ENCODE measurements at regions not wholly inside any gene's neighbourhood (a gene's known extent, or its start where the extent isn't known, plus 50 kb on each side); places are given as distances from the start of the nearest gene placed in this dataset.

DNA sequence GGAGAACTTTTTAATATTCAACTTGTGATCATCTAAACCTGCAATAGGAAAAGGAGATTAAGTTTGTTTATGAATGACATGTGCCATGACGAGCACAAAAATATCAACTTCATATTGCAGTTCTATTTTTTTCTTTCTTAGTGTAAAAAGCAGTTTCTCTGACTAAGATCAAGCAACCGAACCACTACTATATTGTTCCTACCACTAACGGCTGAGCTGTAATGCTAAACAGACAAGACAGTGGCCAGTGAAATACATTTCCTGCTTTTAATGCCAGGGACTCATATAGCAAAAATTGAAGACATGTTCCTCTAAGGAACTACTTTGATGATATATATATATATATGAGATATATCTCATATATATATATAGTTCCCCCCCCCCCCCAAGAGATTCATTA lies 1705.6 kb upstream of the TMEFF2 start:
- ATAC-seq (no peak), DNase-seq (ENCODE audit: low spot score in 2 of 2) (no peak)
- Mint-ChIP-seq H3K4me3 (no peak overlapping the region), H3K27ac (no peak overlapping the region), H3K9me3 (peaks cover 8% of the 10 kb centered on the region), H3K36me3 (no peaks in the 10 kb centered on the region), H3K4me1 (no peaks in the 10 kb centered on the region)

DNA sequence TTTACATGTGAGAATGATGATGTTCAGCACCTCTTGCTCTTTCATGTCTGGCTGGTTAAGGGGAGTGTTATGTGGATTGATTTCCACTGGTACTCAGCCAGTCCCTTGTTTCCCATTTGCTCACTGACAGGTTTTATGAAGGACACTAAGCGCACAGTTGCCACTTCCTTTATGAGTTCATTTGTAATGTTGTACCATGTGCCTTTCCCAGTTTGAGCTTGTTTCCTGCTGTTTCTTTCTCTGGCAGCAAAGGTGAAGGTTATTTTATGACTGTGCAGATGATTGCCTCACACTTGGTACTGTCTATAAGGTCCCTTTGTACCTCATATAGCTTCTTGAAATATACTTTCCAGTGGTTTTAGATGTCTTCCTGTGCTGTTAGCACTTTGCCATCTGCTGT lies 1700.5 kb upstream of the TMEFF2 start:
- no peak overlapping the region for H3K4me3 Mint-ChIP-seq
- no peak overlapping the region for H3K27ac Mint-ChIP-seq
- H3K9me3 Mint-ChIP-seq: peaks cover 11% of the 10 kb centered on the region
- ATAC-seq (peak; percentile 64), DNase-seq (ENCODE audit: low spot score in 2 of 2) (no peak)
- H3K4me1 Mint-ChIP-seq: no peaks in the 10 kb centered on the region
- no peaks in the 10 kb centered on the region for H3K36me3 Mint-ChIP-seq

DNA sequence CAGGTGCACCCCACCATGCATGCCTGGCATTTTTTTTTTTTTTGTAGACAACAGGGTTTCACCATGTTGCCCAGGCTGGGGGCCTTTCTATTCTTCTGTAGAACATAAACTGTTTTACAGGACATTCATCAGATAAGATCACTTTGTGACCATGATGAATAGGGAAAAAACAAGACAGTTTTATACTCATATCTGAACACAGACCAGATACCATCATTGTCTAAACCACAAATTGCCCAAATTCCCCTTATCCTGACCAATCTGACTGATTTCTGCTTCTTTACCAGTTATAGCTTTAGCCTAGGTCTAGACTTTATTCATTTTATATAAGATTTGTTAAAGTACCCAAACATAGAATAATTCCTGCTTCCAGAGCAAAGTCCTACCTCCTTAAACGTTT lies 1699.3 kb upstream of the TMEFF2 start:
- no peak overlapping the region for H3K27ac Mint-ChIP-seq
- DNase-seq (ENCODE audit: low spot score in 2 of 2) (no peak), ATAC-seq (peak; percentile 55)
- no peaks in the 10 kb centered on the region for H3K4me1 Mint-ChIP-seq
- no peak overlapping the region for H3K4me3 Mint-ChIP-seq
- peaks cover 12% of the 10 kb centered on the region for H3K9me3 Mint-ChIP-seq
- no peaks in the 10 kb centered on the region for H3K36me3 Mint-ChIP-seq

DNA sequence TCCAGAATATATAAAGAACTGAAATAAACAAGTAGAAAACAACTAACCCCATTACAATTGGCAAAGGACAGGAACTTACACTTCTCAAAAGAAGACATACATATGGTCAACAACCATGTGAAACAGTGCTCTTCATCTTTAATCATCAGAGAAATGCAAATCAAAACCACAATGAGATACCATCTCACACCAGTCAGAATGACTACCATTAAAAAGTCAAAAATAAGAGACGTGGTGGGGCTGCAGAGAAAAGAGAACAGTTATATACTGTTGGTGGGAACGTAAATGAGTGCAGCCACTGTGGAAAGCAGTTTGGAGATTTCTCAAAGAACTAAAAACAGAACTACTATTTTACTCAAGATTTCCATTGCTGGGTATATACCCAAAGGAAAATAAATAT lies 1696.3 kb upstream of the TMEFF2 start:
- DNase-seq (ENCODE audit: low spot score in 2 of 2): no peak
- Mint-ChIP-seq H3K27ac (no peak overlapping the region), H3K36me3 (no peaks in the 10 kb centered on the region), H3K4me3 (no peak overlapping the region), H3K9me3 (peaks cover 13% of the 10 kb centered on the region), H3K4me1 (no peaks in the 10 kb centered on the region)
- ATAC-seq: peak; percentile 73

DNA sequence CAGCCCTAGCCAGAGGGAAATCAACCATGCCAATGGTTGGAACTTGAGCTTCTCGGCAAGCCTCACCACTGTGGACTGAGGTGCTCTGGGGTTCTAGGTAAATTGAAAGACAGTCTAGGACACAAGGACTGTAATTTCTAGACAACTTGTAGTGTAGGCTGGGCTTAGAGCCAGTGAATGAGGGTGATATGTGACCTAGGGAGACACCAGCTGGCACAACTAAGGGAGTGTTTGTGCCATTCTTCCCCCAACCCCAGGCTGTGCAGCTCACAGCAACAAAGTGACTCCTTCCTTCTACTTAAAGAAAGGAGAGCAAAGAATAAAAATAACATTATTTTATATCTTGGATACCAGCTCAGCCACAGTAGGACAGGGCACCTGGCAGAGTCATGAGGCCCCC lies 1690.7 kb upstream of the TMEFF2 start:
- DNase-seq (ENCODE audit: low spot score in 2 of 2) (no peak), ATAC-seq (peak; percentile 26)
- Mint-ChIP-seq H3K4me1 (no peaks in the 10 kb centered on the region), H3K9me3 (peaks cover 9% of the 10 kb centered on the region), H3K27ac (no peak overlapping the region), H3K36me3 (no peaks in the 10 kb centered on the region), H3K4me3 (no peak overlapping the region)

DNA sequence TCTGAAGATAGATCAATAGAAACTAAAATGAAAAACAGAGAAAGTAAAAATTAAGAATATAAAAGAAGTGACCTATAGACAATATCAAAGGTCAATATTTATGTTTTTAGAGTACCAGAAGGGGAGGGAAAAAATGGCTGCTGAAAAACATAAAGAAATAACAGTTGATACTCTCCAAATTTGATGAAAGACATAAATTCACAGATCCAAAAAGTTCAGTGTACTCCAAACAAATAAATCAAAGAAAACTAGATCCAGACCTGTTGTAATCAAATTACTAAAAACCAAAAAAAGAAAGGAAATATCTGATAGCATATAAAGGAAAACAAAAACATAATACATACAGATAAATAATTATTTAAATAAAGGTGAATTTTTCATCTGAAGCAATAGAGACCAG lies 1689.1 kb upstream of the TMEFF2 start:
- H3K9me3 Mint-ChIP-seq: peaks cover 5% of the 10 kb centered on the region
- DNase-seq (ENCODE audit: low spot score in 2 of 2): no peak
- H3K4me1 Mint-ChIP-seq: no peaks in the 10 kb centered on the region
- no peaks in the 10 kb centered on the region for H3K36me3 Mint-ChIP-seq
- no peak for ATAC-seq
- no peak overlapping the region for H3K27ac Mint-ChIP-seq
- no peak overlapping the region for H3K4me3 Mint-ChIP-seq

DNA sequence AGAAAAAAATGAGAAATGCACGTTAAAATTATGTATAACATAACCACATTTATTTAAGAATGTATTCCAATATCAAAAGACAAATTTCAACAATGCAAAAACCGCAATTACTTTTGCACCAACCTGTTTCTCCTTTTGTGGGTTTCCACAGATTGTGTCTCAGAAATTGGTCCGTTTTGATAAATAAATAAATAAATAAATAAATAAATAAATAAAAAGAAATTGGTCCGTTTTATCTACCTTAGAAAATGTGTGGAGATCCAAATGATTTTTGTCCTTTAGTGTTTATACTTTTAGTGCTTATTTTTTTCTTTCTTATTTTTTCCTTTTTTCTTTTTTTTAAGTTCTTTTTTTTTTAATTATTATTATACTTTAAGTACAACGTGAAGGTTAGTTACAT lies 1682.2 kb upstream of the TMEFF2 start:
- H3K36me3 Mint-ChIP-seq: no peaks in the 10 kb centered on the region
- DNase-seq (ENCODE audit: low spot score in 2 of 2) (no peak), ATAC-seq (no peak)
- H3K4me3 Mint-ChIP-seq: no peak overlapping the region
- H3K9me3 Mint-ChIP-seq: peaks cover 5% of the 10 kb centered on the region
- no peak overlapping the region for H3K27ac Mint-ChIP-seq
- H3K4me1 Mint-ChIP-seq: no peaks in the 10 kb centered on the region

DNA sequence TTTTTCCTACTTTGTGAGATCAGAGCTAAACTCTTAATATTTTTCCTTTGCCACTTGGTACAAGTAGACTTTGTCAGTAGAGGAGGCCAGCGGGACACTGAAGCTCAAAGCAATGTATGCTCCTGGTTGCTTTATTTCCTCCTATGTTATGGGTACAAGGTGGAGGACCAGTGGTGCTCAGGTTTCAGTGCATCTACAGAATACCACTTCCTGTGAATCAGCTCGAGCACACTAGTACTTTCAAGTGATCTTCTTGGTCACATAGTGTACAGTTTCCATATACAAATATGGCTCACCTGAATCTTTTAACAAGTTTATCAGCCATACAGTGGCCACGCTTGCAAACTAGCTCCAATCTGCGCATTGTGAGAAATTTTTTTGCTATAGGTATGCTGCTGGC lies 1674.8 kb upstream of the TMEFF2 start:
- H3K9me3 Mint-ChIP-seq: peaks cover 5% of the 10 kb centered on the region
- no peaks in the 10 kb centered on the region for H3K36me3 Mint-ChIP-seq
- H3K4me1 Mint-ChIP-seq: no peaks in the 10 kb centered on the region
- DNase-seq (ENCODE audit: low spot score in 2 of 2) (no peak), ATAC-seq (no peak)
- no peak overlapping the region for H3K27ac Mint-ChIP-seq
- H3K4me3 Mint-ChIP-seq: no peak overlapping the region

DNA sequence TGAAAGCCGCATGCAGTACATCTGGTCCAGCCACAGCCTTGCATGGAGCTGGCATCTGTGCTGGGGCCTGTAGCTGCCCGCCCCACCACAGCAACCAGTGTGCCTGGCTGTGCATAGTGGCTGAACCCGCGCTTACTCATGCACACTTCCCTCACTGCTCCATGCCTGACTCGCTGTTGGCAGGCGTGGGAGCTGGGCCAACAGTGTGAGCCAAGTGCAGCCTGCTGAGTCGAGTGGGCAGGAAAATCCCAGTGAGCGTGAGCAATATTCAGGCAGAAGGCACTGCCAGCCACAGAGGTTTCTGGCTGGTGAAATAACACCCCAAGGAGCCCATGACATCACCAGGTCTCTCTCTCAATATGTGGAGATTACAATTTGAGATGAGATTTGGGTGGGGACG lies 1674.1 kb upstream of the TMEFF2 start:
- Mint-ChIP-seq H3K4me3 (no peak overlapping the region), H3K27ac (no peak overlapping the region), H3K36me3 (no peaks in the 10 kb centered on the region), H3K9me3 (peaks cover 5% of the 10 kb centered on the region), H3K4me1 (no peaks in the 10 kb centered on the region)
- DNase-seq (ENCODE audit: low spot score in 2 of 2): no peak
- peak; percentile 36 for ATAC-seq

DNA sequence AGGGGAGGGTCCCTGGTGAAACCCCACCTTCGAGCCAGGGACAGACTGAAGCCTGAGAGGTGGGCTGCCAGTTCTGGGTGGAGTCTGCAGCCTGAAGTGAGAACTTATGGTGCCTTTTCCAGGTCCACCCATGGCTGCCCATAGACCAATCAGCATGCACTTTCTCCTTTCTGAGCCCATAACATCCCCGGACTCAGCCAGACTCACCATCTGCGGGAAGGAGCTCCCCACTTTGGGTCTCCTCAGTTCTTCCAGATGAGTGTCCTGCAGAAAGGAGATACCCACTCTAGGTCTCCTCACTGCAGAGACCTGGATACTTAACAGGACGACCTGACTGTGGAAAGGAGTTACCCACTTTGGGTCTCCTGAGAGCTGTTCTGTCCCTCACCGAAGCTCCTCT lies 1673.4 kb upstream of the TMEFF2 start:
- DNase-seq (ENCODE audit: low spot score in 2 of 2): no peak
- ATAC-seq: peak; percentile 11
- no peak overlapping the region for H3K27ac Mint-ChIP-seq
- no peak overlapping the region for H3K4me3 Mint-ChIP-seq
- H3K36me3 Mint-ChIP-seq: no peaks in the 10 kb centered on the region
- no peaks in the 10 kb centered on the region for H3K4me1 Mint-ChIP-seq
- H3K9me3 Mint-ChIP-seq: peaks cover 3% of the 10 kb centered on the region

DNA sequence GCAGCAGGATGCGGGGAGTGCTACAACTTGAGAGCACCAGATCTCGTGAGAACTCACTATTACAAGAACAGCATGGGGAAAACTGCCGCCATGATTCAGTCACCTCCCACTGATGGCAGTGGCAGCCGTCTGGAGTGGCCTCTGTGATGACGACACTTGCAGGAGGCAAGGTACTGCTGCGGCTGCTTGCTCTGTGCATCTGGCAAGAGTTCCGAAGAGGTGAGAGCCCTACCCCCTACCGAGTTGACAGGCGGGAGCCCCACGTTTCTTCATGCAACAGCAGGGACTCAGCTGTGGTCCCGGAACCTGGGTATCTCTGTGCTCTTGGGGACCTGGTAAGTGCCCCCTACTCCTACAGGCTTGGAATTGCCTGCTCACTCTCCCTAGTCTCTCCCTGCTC lies 1672.7 kb upstream of the TMEFF2 start:
- no peak overlapping the region for H3K4me3 Mint-ChIP-seq
- ATAC-seq: no peak
- DNase-seq (ENCODE audit: low spot score in 2 of 2): no peak
- H3K27ac Mint-ChIP-seq: no peak overlapping the region
- H3K4me1 Mint-ChIP-seq: no peaks in the 10 kb centered on the region
- H3K36me3 Mint-ChIP-seq: no peaks in the 10 kb centered on the region
- peaks cover 3% of the 10 kb centered on the region for H3K9me3 Mint-ChIP-seq

DNA sequence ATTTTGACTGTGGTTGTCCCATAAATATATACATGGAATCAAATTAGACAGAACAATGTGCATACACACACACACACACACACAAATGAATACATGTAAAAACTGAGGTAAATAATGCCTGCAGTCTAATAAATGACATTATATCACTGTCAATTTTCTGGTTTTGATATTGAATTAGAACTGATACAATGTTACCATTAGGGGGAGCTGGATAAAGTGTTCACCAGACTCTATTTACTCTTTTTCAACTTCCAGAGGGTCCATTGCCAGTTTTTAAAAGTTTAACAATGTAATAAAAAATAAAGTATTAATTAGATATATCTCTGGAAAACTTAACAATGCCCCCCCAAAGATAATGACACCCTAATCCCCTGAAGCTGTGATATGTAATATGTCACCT lies 1666.8 kb upstream of the TMEFF2 start:
- ATAC-seq (no peak), DNase-seq (ENCODE audit: low spot score in 2 of 2) (no peak)
- Mint-ChIP-seq H3K36me3 (no peaks in the 10 kb centered on the region), H3K4me1 (no peaks in the 10 kb centered on the region), H3K27ac (no peak overlapping the region), H3K9me3 (no peaks in the 10 kb centered on the region), H3K4me3 (no peak overlapping the region)

DNA sequence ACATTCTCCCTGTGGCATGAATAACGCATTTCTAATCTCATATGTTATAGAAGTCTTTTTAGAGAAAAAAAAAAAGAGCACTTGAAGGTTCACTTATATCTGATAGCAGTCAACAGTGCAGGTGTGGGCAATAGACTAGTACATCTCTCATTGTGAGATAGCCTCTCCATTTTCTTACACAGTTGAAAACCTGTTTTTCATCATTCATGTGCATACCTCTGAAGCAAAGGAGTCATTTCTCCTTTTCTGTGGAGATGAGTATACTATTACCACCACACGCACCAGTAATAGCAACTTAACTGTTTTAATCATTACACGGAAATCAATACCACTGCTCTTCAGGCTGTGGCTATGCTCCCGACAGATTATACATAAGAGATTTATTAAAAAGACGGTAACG lies 1653.3 kb upstream of the TMEFF2 start:
- peaks cover 16% of the 10 kb centered on the region for H3K9me3 Mint-ChIP-seq
- DNase-seq (ENCODE audit: low spot score in 2 of 2) (no peak), ATAC-seq (no peak)
- H3K36me3 Mint-ChIP-seq: no peaks in the 10 kb centered on the region
- H3K4me1 Mint-ChIP-seq: no peaks in the 10 kb centered on the region
- H3K27ac Mint-ChIP-seq: no peak overlapping the region
- no peak overlapping the region for H3K4me3 Mint-ChIP-seq

DNA sequence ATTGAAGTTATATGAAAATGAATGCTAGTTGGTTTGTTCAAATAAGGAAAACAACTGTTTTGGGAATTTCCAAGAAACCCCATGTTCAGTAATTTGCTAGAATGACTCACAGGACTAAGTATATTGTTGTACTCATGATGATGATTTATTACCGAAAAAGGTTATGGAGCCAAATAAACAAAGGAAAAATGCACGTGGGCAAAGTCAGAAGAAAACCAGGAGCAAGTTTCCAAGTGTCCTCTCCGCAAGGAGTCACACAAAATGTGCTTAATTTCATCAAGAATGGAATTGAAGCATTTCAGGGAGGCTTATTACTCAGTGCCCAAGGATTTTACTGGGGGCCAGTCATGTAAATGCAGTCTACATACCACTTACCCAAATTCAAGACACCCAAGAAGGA lies 1652.4 kb upstream of the TMEFF2 start:
- ATAC-seq (no peak), DNase-seq (ENCODE audit: low spot score in 2 of 2) (no peak)
- Mint-ChIP-seq H3K9me3 (peaks cover 16% of the 10 kb centered on the region), H3K36me3 (no peaks in the 10 kb centered on the region), H3K4me1 (no peaks in the 10 kb centered on the region), H3K27ac (no peak overlapping the region), H3K4me3 (no peak overlapping the region)

DNA sequence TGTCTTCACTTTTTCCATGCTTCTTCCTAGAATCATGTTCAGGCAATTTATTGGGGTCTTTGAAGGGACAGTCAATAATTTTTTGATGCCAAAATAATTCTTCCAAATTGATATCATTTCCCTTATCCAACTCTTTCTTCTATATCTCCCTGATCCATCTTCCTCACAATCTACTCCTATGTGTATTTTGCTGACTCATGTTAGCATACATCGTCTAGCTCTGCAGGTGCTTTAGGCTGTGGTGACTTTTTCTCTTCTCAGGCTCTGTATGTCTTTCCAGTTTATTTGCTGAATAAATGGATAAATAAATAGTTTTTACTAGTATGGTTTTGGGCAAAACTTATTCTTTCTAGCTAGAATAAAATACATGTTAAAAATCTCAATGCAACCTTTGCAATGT lies 1650.9 kb upstream of the TMEFF2 start:
- H3K9me3 Mint-ChIP-seq: peaks cover 10% of the 10 kb centered on the region
- H3K4me1 Mint-ChIP-seq: no peaks in the 10 kb centered on the region
- H3K36me3 Mint-ChIP-seq: no peaks in the 10 kb centered on the region
- DNase-seq (ENCODE audit: low spot score in 2 of 2) (no peak), ATAC-seq (no peak)
- H3K27ac Mint-ChIP-seq: no peak overlapping the region
- H3K4me3 Mint-ChIP-seq: no peak overlapping the region

DNA sequence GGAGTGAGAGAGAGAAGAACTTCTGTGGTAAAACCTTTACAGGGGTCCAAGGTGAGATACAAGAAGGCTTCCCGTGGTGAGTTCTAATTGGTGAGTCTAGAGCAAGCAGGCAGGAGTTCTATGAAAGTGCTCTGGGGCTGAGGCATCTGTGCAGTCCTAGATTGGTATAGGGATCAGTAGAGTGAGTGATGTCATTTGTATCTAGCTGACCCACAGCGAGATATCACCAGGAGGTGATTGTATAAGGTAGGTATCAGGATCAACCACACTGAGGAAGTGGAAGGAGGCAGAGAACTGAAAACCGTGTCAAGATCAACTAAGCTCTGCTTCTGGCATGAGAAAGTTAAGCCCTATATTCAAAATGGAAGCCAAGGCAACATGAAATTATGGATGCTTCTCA lies 1648.9 kb upstream of the TMEFF2 start:
- ATAC-seq (peak; percentile 24), DNase-seq (ENCODE audit: low spot score in 2 of 2) (no peak)
- Mint-ChIP-seq H3K4me3 (no peak overlapping the region), H3K9me3 (peaks cover 9% of the 10 kb centered on the region), H3K36me3 (no peaks in the 10 kb centered on the region), H3K4me1 (no peaks in the 10 kb centered on the region), H3K27ac (no peak overlapping the region)

DNA sequence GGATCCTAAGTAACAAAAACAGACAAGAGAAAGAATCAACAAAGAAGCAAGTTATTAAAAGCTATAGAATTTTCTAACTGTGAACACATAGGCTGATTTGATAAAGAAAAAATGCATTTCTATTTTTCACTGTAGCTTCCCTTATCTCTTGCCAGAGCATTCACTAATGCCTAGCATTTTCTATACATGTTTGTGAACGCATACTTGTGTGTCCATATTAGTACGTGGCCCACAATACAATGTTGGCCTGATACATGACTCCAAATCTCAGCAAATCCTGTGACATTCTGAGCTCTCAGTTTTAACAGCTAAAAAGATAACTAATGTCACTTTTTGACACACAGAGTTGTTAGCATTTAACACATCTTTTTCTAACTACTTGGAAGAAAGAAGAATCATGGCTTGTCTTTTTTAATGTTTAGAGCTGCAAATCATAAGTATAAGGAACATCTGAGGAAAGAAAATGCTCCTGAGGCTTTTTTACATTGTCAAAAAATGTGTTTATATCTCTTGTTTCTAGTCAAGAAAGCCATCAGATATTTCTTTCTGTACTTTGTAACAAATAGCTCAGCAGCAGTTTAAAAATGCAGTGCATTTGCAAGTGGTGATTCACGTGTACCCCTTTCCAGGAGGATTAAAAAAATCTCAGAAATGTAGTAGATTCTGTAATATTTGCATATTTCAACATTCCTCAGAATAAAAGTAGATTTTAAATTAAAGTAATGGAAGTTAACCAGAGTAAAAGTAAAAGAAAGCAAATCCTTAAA lies 1646.8 kb upstream of the TMEFF2 start:
- Mint-ChIP-seq H3K4me1 (no peaks in the 10 kb centered on the region), H3K4me3 (no peak overlapping the region), H3K36me3 (no peaks in the 10 kb centered on the region), H3K9me3 (peaks cover 9% of the 10 kb centered on the region), H3K27ac (no peak overlapping the region)
- DNase-seq (ENCODE audit: low spot score in 2 of 2) (no peak), ATAC-seq (no peak)
